Adrenal gland (tissue), 9 donors: ENCODE measurements at regions not wholly inside any gene's neighbourhood (a gene's known extent, or its start where the extent isn't known, plus 50 kb on each side); places are given as distances from the start of the nearest gene placed in this dataset.

Experiments
- DNase-seq, 7 donors: peaks; one replicate each; pipeline ENCODE4 v3.0.0-alpha.2; 2019 to 2020
- H3K27ac ChIP-seq, 5 donors: fragments of 200-600 bp; sonication (generic) in 4 of 5; 1 replicate in 3 of 5; 2 replicates in 2 of 5; pipeline versions ENCODE4 v1.5.1 to v1.8.0; 2016 to 2020; ENCODE audit warnings: mild to moderate bottlenecking in 1 of 5
- H3K27me3 ChIP-seq: fragments of 200-600 bp; 2 replicates; pipeline ENCODE4 v1.8.0; 2021
- H3K36me3 ChIP-seq, 2 donors: fragments of 200-600 bp; replicated peaks in 1 of 2; 1 replicate in 1 of 2; 2 replicates in 1 of 2; pipeline versions ENCODE4 v1.5.1 to v1.8.0; 2018 to 2022
- H3K4me1 ChIP-seq, 2 donors: fragments of 200-600 bp; replicated peaks in 1 of 2; 1 replicate in 1 of 2; 2 replicates in 1 of 2; pipeline versions ENCODE4 v1.5.1 to v1.8.0; 2018 to 2021
- H3K4me3 ChIP-seq, 4 donors: fragments of 200-600 bp; sonication (generic) in 3 of 4; one replicate each; pipeline ENCODE4 v1.5.1; 2016 to 2018
- H3K9me3 ChIP-seq, 3 donors: fragments of 200-600 bp; sonication (generic) in 1 of 3; replicated peaks in 1 of 3; 1 replicate in 2 of 3; 2 replicates in 1 of 3; pipeline versions ENCODE4 v1.5.1 to v1.8.0; 2016 to 2021
- CTCF ChIP-seq, 6 experiments: fragments of 450-650 bp in 4 of 6; fragments of 200-600 bp in 2 of 6; sonication (generic) in 1 of 6; IDR thresholded peaks; 1 replicate in 5 of 6; 2 replicates in 1 of 6; pipeline versions ENCODE4 v1.5.1 to v1.8.0; 2016 to 2021; ENCODE audit warnings: antibody characterized with exemption in 6 of 6, mild to moderate bottlenecking in 2 of 6, moderate library complexity in 1 of 6
- POLR2A ChIP-seq, 2 donors: fragments of 450-650 bp; IDR thresholded peaks; one replicate each; pipeline ENCODE4 v1.6.1; 2017; ENCODE audit warnings: antibody characterized with exemption in 2 of 2, mild to moderate bottlenecking in 2 of 2, moderate library complexity in 1 of 2
- WGBS, 4 donors: extraction: QIAGEN DNeasy Blood & Tissue Kit in 2 of 4; methylation state at CpG; one replicate each; pipeline versions ENCODE4 v1.1.5 to v1.1.7; 2013 to 2017; 5-methylcytosine and 5-hydroxymethylcytosine counted together
- intact Hi-C, 2 donors: fragments of 100-400 bp; cut with DNase I; formaldehyde crosslinking; loops; one replicate each; pipeline versions ENCODE4 v1.14.1 to v1.15.0; 2022 to 2023
- donor health status: healthy with polysubstance abuse.
- donor health status: Bipolar disorder and iron deficiency.
- donor health status: DM: yes; HTN: yes; CAD: no.
- donor health status: DM: no; HTN: no; CAD: no.
- donor health status: DM: no; HTN: no; CAD: no.

- no peak overlapping the region for H3K4me3 ChIP-seq
- H3K4me1 ChIP-seq = no peaks in the 10 kb centered on the region
- H3K36me3 ChIP-seq = no peaks in the 10 kb centered on the region
- DNase-seq = no peak
- TF ChIP-seq POLR2A (IDR thresholded peaks at IDR 0.05) (no peak), CTCF (IDR thresholded peaks at IDR 0.05) (no peak)
- no peaks in the 10 kb centered on the region for H3K9me3 ChIP-seq
- H3K27ac ChIP-seq = no peak overlapping the region
- intact Hi-C loops = no loop called here
- 69 to 78% (median 71%) methylated on average over 6 of the region's 6 CpGs for WGBS, 4 donors
- no peaks in the 10 kb centered on the region for H3K27me3 ChIP-seq
Measured at GRCh38 chr14:53628732-53629430, 327.7 kb downstream of the BMP4 start.

GRCh38 chr14:53628261-53628660, 328.4 kb downstream of the BMP4 start:
- DNase-seq = no peak

GRCh38 chr14:53626761-53627160, 329.9 kb downstream of the BMP4 start:
- H3K27me3 ChIP-seq = no peaks in the 10 kb centered on the region
- no peak for DNase-seq
- intact Hi-C loops = no loop called here
- H3K4me1 ChIP-seq = no peaks in the 10 kb centered on the region
- no peak overlapping the region for H3K27ac ChIP-seq
- TF ChIP-seq CTCF (IDR thresholded peaks at IDR 0.05) (no peak), POLR2A (IDR thresholded peaks at IDR 0.05) (no peak)
- H3K9me3 ChIP-seq = no peaks in the 10 kb centered on the region
- H3K36me3 ChIP-seq = no peaks in the 10 kb centered on the region
- 82 to 84% (median 83%) methylated on average over 2 of the region's 2 CpGs for WGBS, 4 donors
- H3K4me3 ChIP-seq = no peak overlapping the region

More at GRCh38 chr14:53628261-53628660, 328.4 kb downstream of the BMP4 start:
- Histone ChIP-seq H3K4me1 (no peaks in the 10 kb centered on the region), H3K4me3 (no peak overlapping the region), H3K36me3 (no peaks in the 10 kb centered on the region), H3K27ac (no peak overlapping the region), H3K27me3 (no peaks in the 10 kb centered on the region), H3K9me3 (no peaks in the 10 kb centered on the region)
- no peak for TF ChIP-seq POLR2A (IDR thresholded peaks at IDR 0.05)
- 40 to 50% (median 47%) methylated on average over 1 of the region's 1 CpG for WGBS, 4 donors
- intact Hi-C loops = no loop called here

GRCh38 chr14:53622447-53622846, 334.2 kb downstream of the BMP4 start:
- no peak for DNase-seq
- WGBS, 4 donors = 86 to 92% (median 91%) methylated on average over 3 of the region's 3 CpGs

More at GRCh38 chr14:53622447-53622846, 334.2 kb downstream of the BMP4 start:
- Histone ChIP-seq H3K9me3 (no peaks in the 10 kb centered on the region), H3K27me3 (no peaks in the 10 kb centered on the region), H3K27ac (no peak overlapping the region), H3K36me3 (no peaks in the 10 kb centered on the region), H3K4me1 (no peaks in the 10 kb centered on the region), H3K4me3 (no peak overlapping the region)
- no peak for TF ChIP-seq CTCF (IDR thresholded peaks at IDR 0.05)
- TF ChIP-seq POLR2A (IDR thresholded peaks at IDR 0.05) = no peak
- intact Hi-C loops = no loop called here
